HG03039 (cell line): ENCODE measurements at regions not wholly inside any gene's neighbourhood (a gene's known extent, or its start where the extent isn't known, plus 50 kb on each side); places are given as distances from the start of the nearest gene placed in this dataset.

Experiments used
- ATAC-seq: cut with Tn5 transposase; IDR thresholded peaks from one replicate; pipeline ENCODE4 v1.9.1; 2021; ENCODE audit warnings: mild to moderate bottlenecking, moderate library complexity; ENCODE audit not compliant: unreplicated experiment

DNA sequence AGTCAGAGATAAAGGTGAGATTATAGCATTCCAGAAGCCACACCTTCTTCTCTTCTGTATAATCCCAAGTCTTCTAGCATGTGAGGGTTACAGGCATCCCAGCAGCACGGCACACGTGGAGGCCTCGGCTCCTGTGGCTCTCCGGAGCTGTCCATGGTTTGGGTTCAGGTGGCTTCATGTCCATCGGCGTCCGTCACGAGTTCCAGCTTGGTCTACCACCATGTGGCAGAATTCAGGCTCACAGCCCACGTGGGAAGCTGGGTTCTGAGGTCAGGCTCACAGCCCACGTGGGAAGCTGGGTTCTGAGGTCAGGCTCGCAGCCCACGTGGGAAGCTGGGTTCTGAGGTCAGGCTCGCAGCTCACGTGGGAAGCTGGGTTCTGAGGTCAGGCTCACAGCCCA lies 378.3 kb upstream of the SALL3 start:
- no peak for ATAC-seq

DNA sequence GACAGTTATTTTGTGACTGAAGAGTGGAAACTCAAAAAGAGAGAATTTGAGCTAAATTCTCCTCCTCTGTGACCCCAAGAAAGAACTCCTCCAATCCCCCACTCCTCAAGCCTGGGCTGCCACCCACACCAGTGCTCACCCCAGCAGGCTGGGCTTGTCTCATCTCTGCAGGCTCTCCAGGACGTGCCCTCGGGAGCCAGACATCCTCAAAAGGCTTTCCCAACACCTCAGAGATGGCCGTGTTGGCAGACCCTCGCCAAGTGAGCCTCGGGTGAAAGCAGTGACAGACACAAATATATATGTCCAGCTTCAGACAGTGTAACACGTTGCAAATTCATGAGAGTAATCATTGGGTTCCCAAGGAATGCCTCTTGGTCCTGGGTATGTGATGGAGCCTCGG lies 377.7 kb upstream of the SALL3 start:
- ATAC-seq: no peak

DNA sequence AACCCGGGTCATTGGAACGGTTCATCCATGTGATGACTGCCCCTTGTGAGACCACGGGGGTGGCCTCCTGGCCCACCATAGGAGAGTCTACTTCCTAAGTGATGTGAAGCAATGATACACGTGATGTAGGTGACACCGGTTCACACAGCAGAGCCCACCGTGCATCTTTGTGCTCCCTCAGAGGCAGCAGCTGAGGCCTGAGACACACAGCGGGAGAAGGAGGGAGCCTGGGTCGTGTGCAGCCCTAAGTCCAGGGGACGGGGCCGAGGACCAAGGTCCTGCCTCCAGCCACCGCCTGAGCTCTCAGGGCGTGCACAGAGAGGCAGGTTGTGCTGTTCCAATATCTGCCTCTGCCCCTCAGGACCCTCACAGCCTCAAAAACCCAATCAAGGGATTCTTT lies 377.2 kb upstream of the SALL3 start:
- no peak for ATAC-seq

DNA sequence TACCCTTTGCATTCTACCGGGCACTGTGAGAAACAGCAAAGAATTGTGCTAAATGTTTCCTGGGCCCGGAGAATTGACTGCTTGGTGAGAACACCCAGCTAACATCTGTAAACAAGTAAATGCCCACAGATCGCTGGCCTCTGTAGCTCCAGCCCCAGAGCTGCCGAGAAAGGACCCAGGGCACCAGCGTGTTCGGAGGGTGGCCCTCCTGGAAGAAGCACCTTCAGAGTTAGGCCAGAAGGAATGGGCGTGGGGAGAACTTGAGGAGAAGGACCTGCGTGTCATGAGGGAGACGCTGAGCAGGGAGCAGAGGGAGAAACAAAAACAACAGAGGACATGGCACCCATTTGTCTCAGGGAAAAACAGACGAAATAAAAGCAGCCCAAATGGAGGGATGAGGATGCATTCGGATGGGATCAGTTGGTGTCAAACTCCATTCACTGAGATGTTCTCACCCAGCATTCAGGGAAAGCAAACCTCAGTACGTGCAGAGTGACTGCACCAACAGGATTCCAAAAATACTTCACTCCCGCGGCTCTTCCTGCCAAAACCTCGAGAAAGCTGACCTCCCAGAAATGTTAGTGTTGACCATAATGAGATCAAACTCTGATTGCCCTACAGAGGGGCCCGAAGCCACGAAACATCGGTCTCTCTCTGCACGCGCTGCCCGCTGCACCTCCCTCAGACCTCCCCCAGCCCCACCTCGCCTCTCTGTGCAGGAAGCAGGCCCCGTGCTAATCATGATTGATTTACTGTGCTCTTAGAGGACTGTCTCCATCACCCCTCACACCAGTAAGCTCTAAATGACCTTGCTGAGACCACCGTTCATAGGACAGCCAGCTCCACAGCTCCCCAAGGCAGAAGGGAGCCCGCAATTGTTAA lies 376.3 kb upstream of the SALL3 start:
- no peak for ATAC-seq

DNA sequence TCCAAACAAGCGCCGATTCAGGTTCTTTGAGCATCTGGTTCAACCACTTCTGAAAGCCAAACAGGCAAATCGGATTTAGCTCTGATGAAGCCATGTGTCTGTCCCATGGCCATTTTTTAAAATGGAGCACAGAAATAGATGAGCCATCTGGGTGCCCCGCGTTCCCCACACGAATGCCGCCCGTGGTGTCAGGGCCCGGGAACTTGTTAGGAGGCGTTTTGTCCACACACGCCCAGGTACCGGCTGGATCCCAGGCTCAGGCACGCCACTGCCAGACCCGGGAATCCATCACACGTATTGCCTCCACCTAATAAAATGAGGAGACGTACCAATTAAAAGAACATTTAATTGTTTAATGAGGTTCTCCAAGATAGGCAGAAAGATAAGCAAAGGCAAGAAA lies 374.4 kb upstream of the SALL3 start:
- ATAC-seq: no peak

DNA sequence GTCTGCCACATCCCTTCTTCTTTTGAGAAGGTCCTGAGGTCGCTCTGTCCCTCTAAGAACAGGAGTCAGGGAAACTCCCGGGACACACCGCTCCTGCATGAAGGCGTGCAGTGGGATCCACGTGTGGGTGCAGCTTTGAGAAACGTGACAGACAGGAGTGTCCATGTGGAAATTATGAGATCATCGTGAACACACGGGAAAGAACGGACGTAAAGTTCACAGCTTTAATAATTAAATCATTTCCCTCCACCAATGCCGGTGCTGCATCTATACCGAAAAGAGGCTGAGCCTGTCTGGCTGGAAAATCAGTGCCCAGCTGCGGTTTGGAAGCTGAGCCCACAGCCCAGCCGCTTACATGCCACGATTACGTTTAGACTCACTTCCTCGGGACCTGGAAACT lies 372.4 kb upstream of the SALL3 start:
- ATAC-seq: no peak

DNA sequence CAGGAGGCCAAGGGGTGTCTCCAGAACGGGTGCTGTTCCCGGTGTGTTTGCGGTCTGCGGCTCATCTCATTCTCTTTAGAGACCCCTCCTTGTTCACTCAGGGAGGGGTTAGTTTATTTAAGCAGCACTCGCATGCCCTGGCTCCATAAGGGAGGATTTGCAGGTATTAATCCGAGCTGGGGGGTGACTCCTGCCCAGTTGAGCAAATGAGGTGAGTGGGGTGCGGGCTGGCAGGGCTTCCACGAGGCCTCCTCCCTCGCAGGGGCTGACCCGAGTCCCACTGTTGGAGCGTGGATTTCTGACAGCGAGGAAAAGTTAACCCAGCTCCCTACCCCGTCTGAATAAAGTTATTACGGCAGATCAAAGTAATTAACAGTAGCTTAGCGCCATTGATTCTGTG lies 371.8 kb upstream of the SALL3 start:
- ATAC-seq: no peak

DNA sequence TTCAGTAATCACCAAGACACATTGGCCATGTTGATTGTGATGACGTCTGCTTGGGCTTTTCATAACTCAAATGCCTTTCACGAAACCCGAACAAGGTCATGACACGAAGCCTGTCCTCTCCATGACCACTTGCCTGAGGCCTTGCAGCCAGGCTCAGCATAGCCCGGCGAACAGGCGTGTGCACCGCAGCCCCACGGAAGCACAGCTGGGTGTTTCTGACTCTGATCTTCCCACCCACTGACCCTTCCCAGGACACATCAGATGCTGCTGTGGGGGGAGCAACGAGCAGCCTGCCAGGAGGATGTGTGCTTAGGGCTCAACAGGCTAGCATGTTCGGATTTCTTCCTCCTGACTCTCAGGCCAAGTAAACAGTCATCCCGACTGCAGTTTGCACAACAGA lies 369.4 kb upstream of the SALL3 start:
- no peak for ATAC-seq

DNA sequence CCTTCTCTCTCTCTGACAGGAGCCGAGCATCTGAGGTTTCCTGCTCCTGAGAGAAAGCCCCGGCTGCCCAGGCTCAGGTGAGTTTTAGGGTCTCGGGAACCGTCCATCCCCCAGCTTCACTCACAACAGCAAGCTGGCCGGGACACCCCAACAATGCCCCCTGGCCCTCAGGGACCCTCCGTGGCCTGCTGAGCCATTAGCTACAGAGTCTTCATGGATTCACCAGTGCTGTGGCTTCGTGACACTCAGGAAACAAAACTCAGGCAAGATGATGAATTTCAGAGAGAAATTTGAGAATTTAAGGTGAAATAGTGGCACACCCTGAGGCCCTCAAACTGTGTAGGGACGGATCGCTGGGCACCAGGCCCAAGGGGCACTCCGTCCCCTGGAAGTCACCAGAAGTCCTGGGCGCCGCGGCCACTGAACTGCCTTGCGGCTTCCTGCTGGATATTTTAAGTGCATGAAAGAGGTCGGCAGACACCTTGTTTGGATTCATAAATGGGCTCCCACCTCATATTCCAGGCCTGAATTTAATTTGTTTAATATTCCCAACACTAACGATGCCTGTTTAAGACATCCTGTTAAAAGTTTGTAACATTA lies 368.3 kb upstream of the SALL3 start:
- no peak for ATAC-seq

DNA sequence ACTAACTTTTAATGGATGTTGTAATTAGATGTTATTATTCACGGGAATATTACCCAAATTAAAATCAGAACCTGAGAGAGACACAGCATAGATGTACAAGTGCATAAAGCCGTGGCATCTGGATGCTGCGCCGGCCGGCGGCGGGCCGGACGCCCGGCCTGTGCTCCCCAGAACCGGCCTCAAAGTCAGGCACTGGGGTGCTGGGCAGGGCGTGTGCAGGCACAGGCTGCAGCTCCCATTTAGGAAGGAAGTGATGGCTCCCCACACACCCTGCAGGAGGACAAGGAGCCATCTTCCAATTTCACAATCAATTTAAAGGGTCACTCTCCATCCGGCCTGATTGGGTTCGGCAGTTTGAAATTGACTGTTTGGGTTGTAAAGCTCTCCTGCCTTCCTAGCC lies 367.7 kb upstream of the SALL3 start:
- ATAC-seq: no peak

DNA sequence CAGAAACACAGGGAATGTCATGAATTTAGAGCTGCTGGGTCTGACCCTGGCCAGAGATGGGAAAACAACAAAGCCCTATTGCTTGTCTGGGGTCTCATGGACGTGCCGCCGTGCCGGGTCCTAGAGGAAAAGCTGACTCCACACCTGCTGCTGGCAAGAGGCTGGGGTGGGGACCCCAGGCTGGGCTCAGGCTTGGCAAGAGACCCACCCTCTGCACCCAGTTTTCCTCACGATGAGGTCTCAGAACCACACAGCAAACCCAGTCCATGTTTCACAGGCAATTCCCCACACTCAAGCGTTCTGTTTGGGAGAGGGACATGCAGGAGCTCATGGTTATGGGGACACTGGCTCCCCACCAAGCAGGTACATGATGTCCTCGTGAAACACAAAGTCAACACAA lies 367.3 kb upstream of the SALL3 start:
- no peak for ATAC-seq

DNA sequence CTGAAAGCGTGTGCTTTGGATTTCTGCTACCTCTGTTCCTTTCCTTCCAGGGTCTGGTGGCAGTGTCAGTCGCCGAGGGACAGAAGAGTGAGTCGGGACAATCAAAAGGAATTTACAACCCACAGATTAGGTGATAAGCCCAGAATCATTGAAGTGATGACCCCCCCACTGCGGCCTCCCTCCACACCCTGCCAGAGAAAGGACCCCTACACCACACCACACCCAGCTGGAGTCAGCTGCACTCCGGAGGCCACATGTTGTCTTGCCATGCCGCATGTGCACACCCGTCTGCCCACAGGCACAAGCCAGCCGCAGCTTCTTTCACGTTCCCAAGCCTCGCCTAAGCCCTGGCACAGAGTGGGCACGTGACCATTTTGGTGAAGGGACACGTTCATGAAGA lies 366.8 kb upstream of the SALL3 start:
- ATAC-seq: no peak

DNA sequence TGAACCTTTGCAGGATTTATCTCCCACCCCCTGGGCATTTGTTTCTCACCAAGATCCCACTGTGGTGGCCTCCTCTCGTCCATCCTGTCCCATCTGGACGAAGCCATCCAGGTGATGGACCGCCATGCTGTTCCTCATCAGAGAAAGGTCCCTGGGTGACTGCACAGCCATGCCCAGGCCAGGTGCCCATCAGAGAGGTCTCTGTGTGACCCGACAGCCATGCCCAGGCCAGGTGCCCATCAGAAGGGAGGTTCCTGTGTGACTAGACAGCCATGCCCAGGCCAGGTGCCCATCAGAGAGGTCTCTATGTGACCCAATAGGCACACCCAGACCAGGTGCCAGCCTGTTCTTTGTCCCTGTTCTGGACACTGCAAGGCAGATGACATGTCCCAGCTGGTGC lies 360.9 kb upstream of the SALL3 start:
- no peak for ATAC-seq

DNA sequence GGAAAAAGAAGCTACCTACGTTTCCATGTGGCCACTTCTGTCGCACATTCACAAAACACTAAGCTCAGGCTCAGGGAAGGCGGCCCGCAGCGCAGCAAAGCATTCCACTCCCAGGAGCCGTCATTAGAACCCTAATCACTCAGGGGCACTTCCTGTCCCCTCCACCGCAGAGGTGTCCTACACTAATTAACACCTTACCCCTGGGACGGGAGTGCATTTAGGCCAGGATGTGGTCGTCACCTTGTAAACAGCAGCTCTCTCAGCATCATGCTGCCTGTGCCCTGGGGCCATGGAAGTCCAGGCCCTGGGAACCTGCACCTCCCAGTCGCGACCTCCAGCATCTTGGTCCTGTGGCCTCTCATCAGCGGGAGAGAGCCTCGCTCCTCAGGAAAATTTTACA lies 359.8 kb upstream of the SALL3 start:
- no peak for ATAC-seq

DNA sequence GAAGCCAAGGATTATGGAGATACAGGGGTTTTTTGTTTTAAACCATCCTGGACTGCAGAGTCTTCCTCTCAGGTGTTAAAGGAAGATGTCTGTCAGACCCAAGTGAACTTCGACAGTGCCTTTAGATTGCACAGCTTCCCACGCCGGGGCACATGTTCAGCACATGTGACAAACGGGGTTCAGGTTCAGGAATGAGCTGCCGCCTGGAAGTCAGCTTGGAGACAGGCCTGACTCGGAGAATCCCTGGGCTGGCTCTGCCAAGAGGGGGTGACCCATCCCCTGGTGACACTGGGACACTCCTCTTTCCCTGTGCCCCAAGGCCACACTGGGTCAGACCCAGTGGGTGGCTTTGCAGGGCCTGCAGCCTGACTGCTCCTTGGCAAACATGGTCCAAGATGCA lies 359.3 kb upstream of the SALL3 start:
- ATAC-seq: no peak

DNA sequence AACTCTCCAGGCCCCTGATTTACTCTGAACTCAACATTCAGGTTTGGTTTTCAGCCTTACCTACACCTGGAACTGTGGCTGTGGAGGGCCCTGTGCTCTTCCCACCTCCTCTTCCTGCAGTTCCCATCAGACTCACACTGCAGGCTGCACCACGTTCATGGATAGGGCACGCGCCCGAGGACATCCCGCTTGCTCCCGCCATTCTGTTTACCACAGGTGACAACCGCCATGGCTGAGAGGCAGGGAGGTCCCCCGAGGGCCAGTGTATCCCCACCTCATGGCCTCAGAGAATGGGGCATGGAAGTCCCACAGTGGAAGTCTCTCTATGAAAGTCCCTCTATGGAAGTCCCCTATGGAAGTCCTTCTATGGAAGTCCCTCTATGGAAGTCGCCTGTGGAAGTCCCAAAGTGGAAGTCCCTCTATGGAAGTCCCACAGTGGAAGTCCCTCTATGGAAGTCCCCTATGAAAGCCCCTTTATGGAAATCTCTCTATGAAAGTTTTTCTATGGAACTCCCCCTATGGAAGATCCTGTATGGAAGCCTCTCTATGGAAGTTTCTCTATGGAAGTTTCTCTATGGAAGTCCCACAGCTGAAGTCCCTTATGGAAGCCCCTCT lies 358.4 kb upstream of the SALL3 start:
- no peak for ATAC-seq

DNA sequence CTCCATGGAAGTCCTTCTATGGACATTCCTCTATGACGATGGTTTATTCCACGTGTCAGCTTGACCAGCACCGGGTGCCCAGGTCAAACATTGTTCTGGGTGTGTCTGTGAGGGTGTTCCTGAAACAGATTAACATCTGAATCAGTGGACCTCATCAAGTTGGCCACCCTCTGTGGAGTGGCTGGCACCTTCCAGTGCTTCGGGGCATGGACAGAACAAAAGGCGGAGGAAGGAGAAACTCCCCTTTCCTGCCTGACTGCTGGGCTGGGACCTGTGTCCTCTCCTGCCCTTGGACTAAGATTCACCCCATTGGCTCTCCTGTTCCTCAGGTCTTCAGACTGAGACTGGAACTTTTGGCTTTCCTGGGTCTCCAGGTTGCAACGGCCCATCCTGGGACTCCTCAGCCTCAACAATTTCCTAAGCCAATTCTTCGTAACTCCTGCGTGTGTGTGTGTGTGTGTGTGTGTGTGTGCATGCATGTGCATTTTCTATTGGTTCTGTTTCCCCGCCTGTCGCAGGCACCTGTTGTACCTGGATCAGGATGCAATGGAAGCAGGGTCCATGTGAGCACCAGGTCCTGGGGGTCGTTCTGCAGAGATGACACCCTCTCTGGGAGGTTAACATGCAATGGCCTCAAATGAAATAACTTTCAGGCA lies 357.2 kb upstream of the SALL3 start:
- no peak for ATAC-seq

DNA sequence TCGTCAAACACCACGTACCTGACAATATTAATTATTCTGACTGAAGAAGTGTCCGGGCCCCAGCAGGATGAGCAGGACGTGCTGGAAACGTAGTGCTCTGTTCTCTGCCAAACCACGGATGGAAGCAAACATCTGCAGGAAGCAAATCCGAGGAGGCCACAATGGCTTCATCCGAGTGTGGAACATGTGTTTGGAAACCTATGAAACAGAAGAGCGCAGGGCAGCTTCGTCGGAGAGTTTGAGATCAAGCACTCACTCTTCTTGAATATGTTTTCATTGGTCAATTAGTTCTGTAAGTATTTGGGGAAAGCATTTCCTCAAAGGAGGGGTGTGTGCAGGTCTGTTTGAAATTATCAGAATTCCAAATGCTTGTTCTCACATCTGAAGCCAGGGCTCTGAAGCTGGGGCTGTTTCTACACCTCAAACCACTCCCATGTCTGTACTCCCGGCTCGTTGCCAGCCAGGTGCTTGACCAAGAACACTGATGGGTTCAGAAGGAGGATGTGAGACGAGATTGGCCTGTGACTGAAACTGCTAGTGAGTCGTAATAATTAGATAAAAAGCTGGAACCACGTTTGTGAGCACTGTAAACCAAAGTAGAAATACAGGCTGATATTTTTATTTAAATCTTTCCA lies 356.6 kb upstream of the SALL3 start:
- no peak for ATAC-seq

DNA sequence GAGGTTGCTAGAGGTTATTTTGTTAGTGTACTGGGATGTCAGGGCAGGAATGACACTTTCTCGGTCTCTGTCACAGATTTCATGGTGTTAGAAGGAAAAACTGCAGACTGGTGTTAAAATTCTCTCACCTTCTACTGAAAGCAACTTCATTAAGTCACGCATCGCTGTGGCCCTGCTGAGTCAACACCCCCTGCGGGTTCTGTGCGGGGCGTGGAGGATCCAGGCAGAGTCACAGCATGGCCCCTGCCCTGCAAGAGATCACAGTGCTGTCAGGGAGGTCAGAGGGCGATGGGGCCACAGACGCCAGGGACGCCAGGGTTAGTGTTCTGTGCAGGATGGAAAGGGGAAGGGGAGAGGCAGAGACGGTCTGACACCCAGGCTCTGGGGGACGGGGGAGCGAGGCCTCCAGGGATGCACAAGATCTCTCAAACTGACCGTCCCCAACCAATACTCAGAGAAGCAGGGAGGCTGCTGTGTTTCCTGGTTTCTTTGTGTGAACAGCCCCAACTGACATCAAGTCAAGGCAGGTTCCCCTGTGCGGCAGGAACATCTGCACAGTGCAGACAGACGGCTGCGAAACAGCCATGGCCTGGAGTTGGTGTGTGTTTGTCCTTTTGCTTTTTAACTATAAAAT lies 354.9 kb upstream of the SALL3 start:
- no peak for ATAC-seq

DNA sequence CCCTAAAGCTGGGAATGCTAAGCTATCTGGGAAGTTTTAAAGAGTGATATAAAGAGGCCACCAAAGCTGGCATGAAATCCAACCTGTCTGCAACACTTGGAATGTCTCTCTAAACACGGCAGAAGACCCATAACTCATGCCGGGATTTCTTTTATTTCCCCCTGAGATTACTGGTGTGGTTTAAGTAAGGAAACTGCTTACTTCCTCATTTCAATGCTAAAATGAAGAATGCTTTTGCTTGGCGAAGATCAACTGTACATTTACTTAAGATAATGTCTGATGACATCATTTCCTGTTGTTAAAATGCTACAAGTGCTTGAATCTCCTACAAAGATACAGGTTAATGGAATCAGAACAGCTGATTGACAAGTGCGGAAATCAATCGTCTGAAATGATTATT lies 353.8 kb upstream of the SALL3 start:
- ATAC-seq: no peak
